GM23338 (cell line): ENCODE measurements at regions not wholly inside any gene's neighbourhood (a gene's known extent, or its start where the extent isn't known, plus 50 kb on each side); places are given as distances from the start of the nearest gene placed in this dataset.

Experiments
- ATAC-seq: fragments of 200-7000 bp; cut with Tn5 transposase; 3 replicates; pipeline ENCODE4 v1.9.1; 2020
- DNase-seq: peaks from one replicate; pipeline ENCODE4 v3.0.0-alpha.2; 2015; ENCODE audit warnings: low spot score
- H2AFZ ChIP-seq: fragments of 200-600 bp; sonication (generic); 2 replicates; pipeline ENCODE4 v1.8.0; 2016; ENCODE audit warnings: antibody characterized with exemption, mild to moderate bottlenecking, moderate library complexity
- H3F3A ChIP-seq: fragments of 200-600 bp; sonication (generic); replicated peaks from 2 replicates; pipeline ENCODE4 v1.8.0; 2017; ENCODE audit warnings: antibody characterized with exemption, mixed run types, low read depth
- H3K27ac ChIP-seq: fragments of 200-600 bp; sonication (generic); 2 replicates; pipeline ENCODE4 v1.6.1; 2016; ENCODE audit warnings: low read depth
- H3K27me3 ChIP-seq: fragments of 200-600 bp; sonication (generic); 2 replicates; pipeline ENCODE4 v1.8.0; 2016; ENCODE audit warnings: mild to moderate bottlenecking, mixed run types, moderate library complexity; ENCODE audit not compliant: insufficient read depth
- H3K36me3 ChIP-seq: fragments of 200-600 bp; sonication (generic); 2 replicates; pipeline ENCODE4 v1.8.0; 2016; ENCODE audit warnings: mild to moderate bottlenecking; ENCODE audit not compliant: insufficient read depth
- H3K4me1 ChIP-seq: fragments of 200-600 bp; sonication (generic); 2 replicates; pipeline ENCODE4 v1.8.0; 2016; ENCODE audit warnings: mild to moderate bottlenecking, moderate library complexity; ENCODE audit not compliant: insufficient read depth
- H3K4me2 ChIP-seq: fragments of 200-600 bp; sonication (generic); 2 replicates; pipeline ENCODE4 v1.7.1; 2017; ENCODE audit warnings: mixed run types
- H3K4me3 ChIP-seq: fragments of 200-600 bp; sonication (generic); 2 replicates; pipeline ENCODE4 v1.6.1; 2016; ENCODE audit warnings: mixed run types
- H3K79me2 ChIP-seq: fragments of 200-600 bp; sonication (generic); replicated peaks from 2 replicates; pipeline ENCODE4 v1.8.0; 2017; ENCODE audit warnings: mild to moderate bottlenecking; ENCODE audit not compliant: insufficient read depth
- H3K9me2 ChIP-seq: fragments of 200-600 bp; sonication (generic); 2 replicates; pipeline ENCODE4 v1.8.0; 2017; ENCODE audit not compliant: insufficient read depth
- H4K20me1 ChIP-seq: fragments of 200-600 bp; sonication (generic); replicated peaks from 2 replicates; pipeline ENCODE4 v1.8.0; 2017; ENCODE audit warnings: mild to moderate bottlenecking; ENCODE audit not compliant: insufficient read depth
- H3K27ac Mint-ChIP-seq: 2 replicates; pipeline ENCODE4 v1.8.0; 2020; ENCODE audit warnings: inconsistent platforms, mild to moderate bottlenecking, moderate library complexity, mixed read lengths
- H3K27me3 Mint-ChIP-seq: 3 replicates; pipeline ENCODE4 v1.8.0; 2022; ENCODE audit warnings: low read depth, mild to moderate bottlenecking, moderate library complexity, mixed read lengths, inconsistent platforms; ENCODE audit not compliant: insufficient read depth, poor library complexity
- H3K36me3 Mint-ChIP-seq: 3 replicates; pipeline ENCODE4 v1.8.0; 2021; ENCODE audit warnings: low read depth, mild to moderate bottlenecking, inconsistent platforms, moderate library complexity, mixed read lengths
- H3K4me1 Mint-ChIP-seq: 3 replicates; pipeline ENCODE4 v1.8.0; 2020; ENCODE audit warnings: mild to moderate bottlenecking, inconsistent platforms, mixed read lengths
- H3K4me3 Mint-ChIP-seq: 3 replicates; pipeline ENCODE4 v1.8.0; 2021; ENCODE audit warnings: moderate library complexity, mild to moderate bottlenecking, inconsistent platforms, mixed read lengths
- H3K9me3 Mint-ChIP-seq: 3 replicates; pipeline ENCODE4 v1.8.0; 2020; ENCODE audit warnings: moderate library complexity, mild to moderate bottlenecking, inconsistent platforms, mixed read lengths
- CREB1 ChIP-seq: fragments of 250-450 bp; sonication (Bioruptor Pico); IDR thresholded peaks from 2 replicates; pipeline ENCODE4 v1.5.0; 2020; ENCODE audit warnings: low read depth, mild to moderate bottlenecking, moderate library complexity
- CTCF ChIP-seq, 2 experiments: fragments of 200-600 bp in 1 of 2; sonication (generic) in 1 of 2; conservative IDR thresholded peaks; 2 replicates each; pipeline versions ENCODE4 v1.5.1 to v1.6.1; 2016 to 2017; ENCODE audit warnings: antibody characterized with exemption in 2 of 2, low read depth in 2 of 2, mild to moderate bottlenecking in 2 of 2, moderate library complexity in 1 of 2
- ETS1 ChIP-seq: IDR thresholded peaks from 2 replicates; pipeline ENCODE4 v1.6.1; 2016; ENCODE audit warnings: antibody characterized with exemption
- EZH2 ChIP-seq: fragments of 200-600 bp; sonication (generic); IDR thresholded peaks from one replicate; pipeline ENCODE4 v1.8.0; 2017; ENCODE audit warnings: antibody characterized with exemption, mild to moderate bottlenecking, low read depth; ENCODE audit not compliant: unreplicated experiment
- EZH2phosphoT487 ChIP-seq: fragments of 200-600 bp; sonication (generic); IDR thresholded peaks from one replicate; pipeline ENCODE4 v1.8.1; 2018; ENCODE audit warnings: antibody characterized with exemption; ENCODE audit not compliant: unreplicated experiment
- JUNB ChIP-seq: IDR thresholded peaks from one replicate; pipeline ENCODE4 v1.6.1; 2016; ENCODE audit warnings: antibody characterized with exemption; ENCODE audit not compliant: unreplicated experiment
- NANOG ChIP-seq: IDR thresholded peaks from 2 replicates; pipeline ENCODE4 v1.6.1; 2016; ENCODE audit warnings: antibody characterized with exemption, borderline replicate concordance
- POLR2AphosphoS5 ChIP-seq: IDR thresholded peaks from 2 replicates; pipeline ENCODE4 v1.6.1; 2016; ENCODE audit warnings: antibody characterized with exemption, low read depth
- REST ChIP-seq: IDR thresholded peaks from one replicate; pipeline ENCODE4 v1.6.1; 2018; ENCODE audit warnings: antibody characterized with exemption; ENCODE audit not compliant: unreplicated experiment
- STAT1 ChIP-seq: IDR thresholded peaks from one replicate; pipeline ENCODE4 v1.6.1; 2016; ENCODE audit warnings: antibody characterized with exemption; ENCODE audit not compliant: unreplicated experiment
- ZNF114 ChIP-seq: fragments of 250-450 bp; sonication (Bioruptor Pico); IDR thresholded peaks from 2 replicates; pipeline ENCODE4 v1.5.0; 2020; ENCODE audit warnings: mild to moderate bottlenecking, moderate library complexity
- ZNF331 ChIP-seq: fragments of 250-450 bp; sonication (Bioruptor Pico); IDR thresholded peaks from 2 replicates; pipeline ENCODE4 v1.5.0; 2020; ENCODE audit warnings: low read depth, mild to moderate bottlenecking, moderate library complexity
- ZNF462 ChIP-seq: fragments of 250-450 bp; sonication (Bioruptor Pico); IDR thresholded peaks from 2 replicates; pipeline ENCODE4 v1.5.0; 2020; ENCODE audit warnings: mild to moderate bottlenecking, moderate library complexity

GRCh38 chr2:11889101-11889850 lies 142.8 kb downstream of the LPIN1 start:
- Histone ChIP-seq H3K79me2 (no peaks in the 10 kb centered on the region), H4K20me1 (no peaks in the 10 kb centered on the region), H3K36me3 (no peaks in the 10 kb centered on the region), H3K4me1 (no peaks in the 10 kb centered on the region), H3K4me3 (no peak overlapping the region), H3F3A (no peaks in the 10 kb centered on the region), H2AFZ (no peak overlapping the region), H3K9me2 (no peaks in the 10 kb centered on the region), H3K27me3 (no peaks in the 10 kb centered on the region), H3K4me2 (no peak overlapping the region), H3K27ac (no peak overlapping the region)
- peaks cover 48% of the 10 kb centered on the region for H3K9me3 Mint-ChIP-seq
- peaks cover 27% of the 10 kb centered on the region for H3K36me3 Mint-ChIP-seq
- DNase-seq (no peak), ATAC-seq (no peak)
- TF ChIP-seq ZNF462 (CRISPR knock-in tag) (no peak), JUNB (no peak), CTCF (conservative IDR thresholded peaks at IDR 0.05; ENCODE audit: low read depth in 2 of 2) (no peak), ETS1 (no peak), ZNF114 (CRISPR knock-in tag) (no peak), STAT1 (no peak), EZH2phosphoT487 (no peak), POLR2AphosphoS5 (no peak), REST (no peak), NANOG (no peak), ZNF331 (CRISPR knock-in tag) (no peak), CREB1 (CRISPR knock-in tag) (no peak), EZH2 (no peak)
- H3K27ac Mint-ChIP-seq, result no peak overlapping the region
- no peaks in the 10 kb centered on the region for H3K4me1 Mint-ChIP-seq
- peaks cover 1% of the 10 kb centered on the region for H3K27me3 Mint-ChIP-seq
- no peak overlapping the region for H3K4me3 Mint-ChIP-seq
